ENCODE measurements at regions not wholly inside any gene's neighbourhood (a gene's known extent, or its start where the extent isn't known, plus 50 kb on each side); places are given as distances from the start of the nearest gene placed in this dataset.

DNA sequence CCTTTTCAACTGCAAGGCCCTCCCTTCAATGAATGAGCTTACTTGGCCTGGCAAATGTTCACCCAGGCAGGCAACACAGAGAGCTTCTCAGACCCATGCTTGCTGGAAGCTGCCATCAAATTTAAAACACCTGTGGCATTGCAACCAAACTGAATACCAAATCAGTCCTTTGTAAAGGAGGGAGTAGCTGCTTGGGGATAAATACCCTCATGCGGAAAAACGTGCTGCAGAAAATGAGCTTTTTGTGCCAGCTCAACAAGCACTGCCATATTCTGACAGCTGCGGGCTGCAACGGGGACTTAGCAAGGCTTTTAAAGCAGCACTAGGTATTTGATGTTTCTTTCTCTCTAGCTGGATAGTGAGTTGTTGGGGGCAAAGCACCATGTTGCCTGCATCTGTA is 119.7 kb downstream of the PLPPR4 start:
- DNase-seq, result no peak
- H3K79me2 ChIP-seq (ENCODE audit: insufficient read depth, low read length), result no peaks in the 10 kb centered on the region
- Mint-ChIP-seq H3K27me3 (ENCODE audit: low read depth in 3 of 3) (peaks cover 0 to 3% (median 2%) of the 10 kb centered on the region in 3 donors), H3K9me3 (peaks cover 0 to 8% (median 3%) of the 10 kb centered on the region in 7 donors), H3K27ac (no peak overlapping the region), H3K4me1 (no peaks in the 10 kb centered on the region), H3K36me3 (no peaks in the 10 kb centered on the region), H3K4me3 (no peak overlapping the region)
- no peaks in the 10 kb centered on the region for H3K27me3 ChIP-seq (ENCODE audit: control insufficient read depth in 2 of 2, insufficient read depth in 2 of 2, low read length in 2 of 2)
- intact Hi-C loops (cut with micrococcal nuclease), result no loop called here
- no peak overlapping the region for H3K4me3 ChIP-seq (replicated peaks in 1 of 3; ENCODE audit: low read depth in 2 of 3, low read length in 3 of 3)
- H3K4me1 ChIP-seq (ENCODE audit: control insufficient read depth in 1 of 2, insufficient read depth in 2 of 2, low read length in 2 of 2), result no peaks in the 10 kb centered on the region
- H2AFZ ChIP-seq (ENCODE audit: insufficient read depth, low read depth, low read length, poor library complexity, severe bottlenecking), result no peak overlapping the region
- TF ChIP-seq, protein P1, sequence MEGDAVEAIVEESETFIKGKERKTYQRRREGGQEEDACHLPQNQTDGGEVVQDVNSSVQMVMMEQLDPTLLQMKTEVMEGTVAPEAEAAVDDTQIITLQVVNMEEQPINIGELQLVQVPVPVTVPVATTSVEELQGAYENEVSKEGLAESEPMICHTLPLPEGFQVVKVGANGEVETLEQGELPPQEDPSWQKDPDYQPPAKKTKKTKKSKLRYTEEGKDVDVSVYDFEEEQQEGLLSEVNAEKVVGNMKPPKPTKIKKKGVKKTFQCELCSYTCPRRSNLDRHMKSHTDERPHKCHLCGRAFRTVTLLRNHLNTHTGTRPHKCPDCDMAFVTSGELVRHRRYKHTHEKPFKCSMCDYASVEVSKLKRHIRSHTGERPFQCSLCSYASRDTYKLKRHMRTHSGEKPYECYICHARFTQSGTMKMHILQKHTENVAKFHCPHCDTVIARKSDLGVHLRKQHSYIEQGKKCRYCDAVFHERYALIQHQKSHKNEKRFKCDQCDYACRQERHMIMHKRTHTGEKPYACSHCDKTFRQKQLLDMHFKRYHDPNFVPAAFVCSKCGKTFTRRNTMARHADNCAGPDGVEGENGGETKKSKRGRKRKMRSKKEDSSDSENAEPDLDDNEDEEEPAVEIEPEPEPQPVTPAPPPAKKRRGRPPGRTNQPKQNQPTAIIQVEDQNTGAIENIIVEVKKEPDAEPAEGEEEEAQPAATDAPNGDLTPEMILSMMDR (IDR thresholded peaks at IDR 0.05), result no peak
- WGBS (ENCODE audit: insufficient coverage), result 100% methylated on average over 1 of the region's 4 CpGs
- no peak overlapping the region for H3K27ac ChIP-seq (ENCODE audit: low read depth in 1 of 2, low read length in 2 of 2)
- H3K4me2 ChIP-seq (replicated peaks; ENCODE audit: extremely low read depth, low read length, poor library complexity, severe bottlenecking), result no peak overlapping the region
- no peaks in the 10 kb centered on the region for H3K9me3 ChIP-seq (replicated peaks in 1 of 2; ENCODE audit: control insufficient read depth in 1 of 2, insufficient read depth in 1 of 2, low read length in 2 of 2)
- no peaks in the 10 kb centered on the region for H3K36me3 ChIP-seq (replicated peaks in 1 of 2; ENCODE audit: control insufficient read depth in 1 of 2, insufficient read depth in 2 of 2, low read length in 2 of 2)
- H3K9ac ChIP-seq (ENCODE audit: insufficient read depth, low read length, poor library complexity, severe bottlenecking), result no peak overlapping the region
- H4K20me1 ChIP-seq (ENCODE audit: insufficient read depth, low read length), result no peaks in the 10 kb centered on the region

- peaks cover 0 to 3% (median 2%) of the 10 kb centered on the region in 3 donors for H3K27me3 Mint-ChIP-seq (ENCODE audit: low read depth in 3 of 3)
Observed at GRCh38 chr1:99385852-99386251, 121.6 kb downstream of the PLPPR4 start.

More at GRCh38 chr1:99385852-99386251, 121.6 kb downstream of the PLPPR4 start:
- no peaks in the 10 kb centered on the region for H4K20me1 ChIP-seq (ENCODE audit: insufficient read depth, low read length)
- H3K4me1 ChIP-seq (ENCODE audit: control insufficient read depth in 1 of 2, insufficient read depth in 2 of 2, low read length in 2 of 2), result no peaks in the 10 kb centered on the region
- H3K4me2 ChIP-seq (replicated peaks; ENCODE audit: extremely low read depth, low read length, poor library complexity, severe bottlenecking), result no peak overlapping the region
- H3K27ac ChIP-seq (ENCODE audit: low read depth in 1 of 2, low read length in 2 of 2), result no peak overlapping the region
- WGBS (ENCODE audit: insufficient coverage), result 100% methylated on average over 1 of the region's 4 CpGs
- no peaks in the 10 kb centered on the region for H3K79me2 ChIP-seq (ENCODE audit: insufficient read depth, low read length)
- TF ChIP-seq, protein P1 (IDR thresholded peaks at IDR 0.05), result no peak
- DNase-seq, result no peak
- no peaks in the 10 kb centered on the region for H3K27me3 ChIP-seq (ENCODE audit: control insufficient read depth in 2 of 2, insufficient read depth in 2 of 2, low read length in 2 of 2)
- H3K9me3 ChIP-seq (replicated peaks in 1 of 2; ENCODE audit: control insufficient read depth in 1 of 2, insufficient read depth in 1 of 2, low read length in 2 of 2), result no peaks in the 10 kb centered on the region
- no peak overlapping the region for H2AFZ ChIP-seq (ENCODE audit: insufficient read depth, low read depth, low read length, poor library complexity, severe bottlenecking)
- no peaks in the 10 kb centered on the region for H3K4me1 Mint-ChIP-seq
- peaks cover 0 to 7% (median 3%) of the 10 kb centered on the region in 7 donors for H3K9me3 Mint-ChIP-seq
- H3K27ac Mint-ChIP-seq, result no peak overlapping the region
- no peaks in the 10 kb centered on the region for H3K36me3 ChIP-seq (replicated peaks in 1 of 2; ENCODE audit: control insufficient read depth in 1 of 2, insufficient read depth in 2 of 2, low read length in 2 of 2)
- no peak overlapping the region for H3K4me3 Mint-ChIP-seq
- H3K9ac ChIP-seq (ENCODE audit: insufficient read depth, low read length, poor library complexity, severe bottlenecking), result no peak overlapping the region
- no peaks in the 10 kb centered on the region for H3K36me3 Mint-ChIP-seq
- no peak overlapping the region for H3K4me3 ChIP-seq (replicated peaks in 1 of 3; ENCODE audit: low read depth in 2 of 3, low read length in 3 of 3)
- intact Hi-C loops (cut with micrococcal nuclease), result no loop called here

All from CD14-positive monocyte (primary cell).